T-helper 1 cell treated with Interleukin-12 subunit alpha and Interleukin-12 subunit beta and Interleukin-4 antibody, amounts not matched to agents 30 μg/mL and 1 μg/mL, for 36 hours (primary cell): ENCODE measurements at regions not wholly inside any gene's neighbourhood (a gene's known extent, or its start where the extent isn't known, plus 50 kb on each side); places are given as distances from the start of the nearest gene placed in this dataset.
"Not testable (repeated sequence)": the region's sequence is repeated elsewhere in the genome, so short reads cannot be mapped to it uniquely, and the experiment has no call there.

ENCODE experiments used
- H3K27ac Mint-ChIP-seq: one replicate; pipeline ENCODE4 v1.8.0; 2021; ENCODE audit warnings: mild to moderate bottlenecking, mixed read lengths
- H3K27me3 Mint-ChIP-seq: one replicate; pipeline ENCODE4 v1.8.0; 2021; ENCODE audit warnings: low read depth, mixed read lengths
- H3K36me3 Mint-ChIP-seq: one replicate; pipeline ENCODE4 v1.8.0; 2021; ENCODE audit warnings: low read depth, mixed read lengths
- H3K4me1 Mint-ChIP-seq: one replicate; pipeline ENCODE4 v1.8.0; 2021; ENCODE audit warnings: low read depth, mixed read lengths
- H3K4me3 Mint-ChIP-seq: one replicate; pipeline ENCODE4 v1.8.0; 2021; ENCODE audit warnings: mild to moderate bottlenecking, moderate library complexity, mixed read lengths
- H3K9me3 Mint-ChIP-seq: one replicate; pipeline ENCODE4 v1.8.0; 2021; ENCODE audit warnings: mixed read lengths

- no peaks in the 10 kb centered on the region for H3K27me3 Mint-ChIP-seq
- no peak overlapping the region for H3K27ac Mint-ChIP-seq
- no peaks in the 10 kb centered on the region for H3K36me3 Mint-ChIP-seq
- no peaks in the 10 kb centered on the region for H3K9me3 Mint-ChIP-seq
- H3K4me3 Mint-ChIP-seq, result no peak overlapping the region
- H3K4me1 Mint-ChIP-seq, result no peaks in the 10 kb centered on the region
These were observed 77.0 kb upstream of the GBE1 start for GRCh38 chr3:81838457-81838856.

- Mint-ChIP-seq H3K27ac (no peak overlapping the region), H3K9me3 (no peaks in the 10 kb centered on the region), H3K36me3 (no peaks in the 10 kb centered on the region), H3K27me3 (no peaks in the 10 kb centered on the region), H3K4me1 (no peaks in the 10 kb centered on the region), H3K4me3 (no peak overlapping the region)
These were observed 75.7 kb upstream of the GBE1 start for GRCh38 chr3:81837071-81837593.

DNA sequence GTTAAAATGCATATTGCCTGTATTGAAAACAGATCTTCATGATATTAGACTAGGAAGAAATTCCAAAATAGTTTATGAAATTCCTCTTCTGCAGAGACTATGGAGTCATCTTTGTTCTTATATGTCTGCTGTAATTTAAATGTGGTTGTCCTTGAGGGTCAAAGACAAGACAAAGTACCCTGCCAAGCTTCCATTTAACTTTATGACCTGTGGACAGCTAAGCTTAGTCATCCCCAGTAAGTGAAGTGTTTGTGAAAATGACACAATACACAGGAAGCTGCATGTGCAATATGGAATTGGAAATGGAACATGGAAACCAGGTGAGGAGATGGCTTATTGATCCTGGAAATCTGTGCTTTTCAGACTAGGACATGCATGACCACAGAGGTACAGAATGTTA is 68.5 kb upstream of the GBE1 start:
- H3K9me3 Mint-ChIP-seq, result no peaks in the 10 kb centered on the region
- no peak overlapping the region for H3K27ac Mint-ChIP-seq
- no peaks in the 10 kb centered on the region for H3K36me3 Mint-ChIP-seq
- H3K27me3 Mint-ChIP-seq, result no peaks in the 10 kb centered on the region
- no peaks in the 10 kb centered on the region for H3K4me1 Mint-ChIP-seq
- no peak overlapping the region for H3K4me3 Mint-ChIP-seq

GRCh38 chr3:81829272-81829671 is 67.8 kb upstream of the GBE1 start:
- not testable (repeated sequence) for H3K4me1 Mint-ChIP-seq, H3K36me3 Mint-ChIP-seq, H3K27me3 Mint-ChIP-seq, H3K4me3 Mint-ChIP-seq, H3K27ac Mint-ChIP-seq, H3K9me3 Mint-ChIP-seq

DNA sequence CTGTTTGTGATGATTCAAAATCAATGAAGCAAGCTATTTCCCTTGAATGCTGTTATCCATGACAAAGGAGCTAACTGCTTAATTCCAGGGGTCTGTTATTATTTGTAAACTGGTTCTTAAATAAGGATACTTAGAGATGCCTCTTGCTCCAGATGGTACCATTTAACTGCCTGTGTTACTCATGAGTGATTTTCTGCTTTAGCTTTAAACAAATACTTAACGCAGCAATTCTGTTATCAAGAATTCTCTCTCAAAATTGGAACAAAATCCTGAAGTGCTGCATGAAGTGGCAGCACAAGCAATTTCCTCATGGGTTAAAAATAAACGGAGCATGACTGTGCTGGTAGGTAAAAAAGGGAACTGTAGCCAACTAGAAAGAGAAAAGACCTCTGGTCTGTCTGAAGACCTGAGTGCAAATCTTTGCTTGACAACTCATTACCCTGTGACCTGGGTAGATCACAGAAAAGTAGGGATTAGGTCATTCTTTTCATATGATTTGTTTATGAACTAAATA is 62.5 kb upstream of the GBE1 start:
- Mint-ChIP-seq H3K36me3 (peaks cover 1% of the 10 kb centered on the region), H3K9me3 (no peaks in the 10 kb centered on the region), H3K4me1 (no peaks in the 10 kb centered on the region), H3K27ac (no peak overlapping the region), H3K4me3 (no peak overlapping the region), H3K27me3 (no peaks in the 10 kb centered on the region)

DNA sequence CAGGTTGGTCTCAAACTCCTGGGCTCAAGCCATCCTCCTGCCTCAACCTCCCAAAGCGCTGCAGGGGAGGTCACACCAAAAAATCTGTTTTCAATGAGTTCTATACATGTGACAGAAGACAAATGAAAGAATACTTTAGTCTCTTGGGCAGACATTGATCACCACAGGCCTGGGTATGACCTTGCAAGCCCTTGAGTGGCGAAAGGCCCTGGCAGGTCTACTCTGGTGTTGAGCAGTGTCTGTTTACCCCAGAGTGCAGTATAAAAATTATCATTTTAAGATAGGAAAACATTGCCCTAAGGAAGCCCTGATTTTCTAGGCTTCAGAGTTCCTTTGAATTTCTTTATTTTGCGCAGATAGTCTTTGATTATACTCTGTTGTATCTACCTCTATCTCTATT is 61.6 kb upstream of the GBE1 start:
- Mint-ChIP-seq H3K9me3 (no peaks in the 10 kb centered on the region), H3K4me1 (no peaks in the 10 kb centered on the region), H3K27ac (no peak overlapping the region)

GRCh38 chr3:81816473-81817250 is 55.2 kb upstream of the GBE1 start:
- Mint-ChIP-seq H3K36me3 (peaks cover 1% of the 10 kb centered on the region), H3K27ac (no peak overlapping the region), H3K4me3 (no peak overlapping the region), H3K9me3 (no peaks in the 10 kb centered on the region), H3K27me3 (no peaks in the 10 kb centered on the region), H3K4me1 (peaks cover 5% of the 10 kb centered on the region)

More for the DNA sequence above, 61.6 kb upstream of the GBE1 start:
- H3K36me3 Mint-ChIP-seq, result peaks cover 1% of the 10 kb centered on the region
- no peaks in the 10 kb centered on the region for H3K27me3 Mint-ChIP-seq
- H3K4me3 Mint-ChIP-seq, result no peak overlapping the region

DNA sequence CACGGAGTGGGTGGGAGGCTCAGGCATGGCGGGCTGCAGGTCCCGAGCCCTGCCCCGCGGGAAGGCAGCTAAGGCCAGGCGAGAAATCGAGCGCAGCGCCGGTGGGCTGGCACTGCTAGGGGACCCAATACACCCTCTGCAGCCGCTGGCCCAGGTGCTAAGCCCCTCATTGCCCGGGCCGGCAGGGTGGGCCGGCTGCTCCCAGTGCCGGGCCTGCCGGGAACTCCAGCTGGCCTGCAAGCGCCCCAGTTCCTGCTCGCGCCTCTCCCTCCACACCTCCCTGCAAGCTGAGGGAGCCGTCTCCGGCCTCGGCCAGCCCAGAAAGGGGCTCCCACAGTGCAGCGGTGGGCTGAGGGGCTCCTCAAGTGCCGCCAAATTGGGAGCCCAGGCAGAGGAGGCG is 50.7 kb upstream of the GBE1 start:
- H3K27ac Mint-ChIP-seq, result not testable (repeated sequence)

More for the DNA sequence above, 50.7 kb upstream of the GBE1 start:
- not testable (repeated sequence) for H3K27me3 Mint-ChIP-seq, H3K9me3 Mint-ChIP-seq, H3K36me3 Mint-ChIP-seq, H3K4me3 Mint-ChIP-seq, H3K4me1 Mint-ChIP-seq
